Activated CD4-positive, alpha-beta T cell treated with anti-CD3 and anti-CD28 coated beads, Interleukin-10, Interleukin-2, amounts not matched to agents 100 ng/mL and 50 ng/mL, durations not matched to agents 16 hours and 8 hours (primary cell): ENCODE measurements at regions not wholly inside any gene's neighbourhood (a gene's known extent, or its start where the extent isn't known, plus 50 kb on each side); places are given as distances from the start of the nearest gene placed in this dataset.
"Not testable (repeated sequence)": the region's sequence is repeated elsewhere in the genome, so short reads cannot be mapped to it uniquely, and the experiment has no call there.

Source experiments
- DNase-seq: peaks from one replicate; pipeline ENCODE4 v3.0.0-alpha.2; 2020

DNA sequence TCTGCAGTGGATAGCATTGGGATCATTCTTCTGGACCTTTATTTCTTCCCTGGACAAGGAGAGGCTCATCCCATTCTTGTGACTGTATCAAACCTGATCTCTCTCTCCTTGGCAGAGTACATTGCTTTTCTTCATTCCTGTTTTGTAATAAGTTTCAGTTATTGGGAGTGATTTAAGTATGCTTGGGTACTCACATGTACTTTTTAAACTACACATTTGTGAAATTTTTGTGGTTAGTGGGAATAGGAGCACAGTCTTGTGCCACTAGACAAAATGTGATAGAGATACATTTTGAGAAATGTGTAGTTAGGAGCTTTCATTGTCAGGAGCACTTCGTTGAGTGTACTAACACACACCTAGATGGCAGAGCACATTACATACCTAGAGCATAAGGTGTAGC is 262.6 kb downstream of the C3orf38 start:
- DNase-seq: no peak

DNA sequence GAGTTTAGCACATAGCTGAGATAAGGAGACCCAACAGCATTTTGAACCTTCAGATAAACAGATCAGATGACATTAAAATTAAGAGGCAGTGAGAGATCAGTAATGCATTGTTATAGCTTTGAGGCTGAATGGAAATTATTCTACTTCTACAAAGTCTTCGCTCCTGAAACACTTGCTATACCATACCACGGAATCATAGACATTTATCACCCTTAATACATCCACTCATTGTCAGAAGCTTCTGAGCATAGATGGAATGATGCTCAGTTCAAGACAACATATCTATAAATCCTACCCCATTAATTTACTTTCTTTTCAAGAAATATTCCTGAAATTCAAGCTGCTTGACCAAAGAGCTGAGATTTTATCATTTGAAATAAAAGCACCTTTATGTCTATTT is 266.7 kb downstream of the C3orf38 start:
- no peak for DNase-seq

GRCh38 chr3:88418219-88418618 is 268.5 kb downstream of the C3orf38 start:
- DNase-seq: no peak

- DNase-seq: no peak
Observed at GRCh38 chr3:88433568-88433967, 283.8 kb downstream of the C3orf38 start.

DNA sequence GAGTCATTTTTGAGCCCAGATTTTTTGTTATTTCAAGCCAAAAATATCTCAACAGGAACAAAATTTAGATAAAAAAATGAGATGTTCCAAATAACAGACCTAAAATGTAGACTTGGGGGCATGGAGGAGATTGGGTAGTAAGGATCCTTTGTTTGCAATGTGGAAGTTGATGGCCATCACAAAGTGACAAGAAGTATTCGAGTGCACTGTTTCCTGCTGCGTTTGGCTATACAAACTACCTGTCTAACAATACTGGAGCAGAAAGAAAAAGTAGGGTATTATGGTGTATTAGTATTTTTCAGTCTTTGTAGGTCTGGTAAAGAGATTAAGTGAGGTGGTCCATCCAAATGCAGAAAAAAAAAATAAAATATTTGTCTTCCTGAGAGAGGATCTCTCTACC is 284.2 kb downstream of the C3orf38 start:
- DNase-seq: no peak

- no peak for DNase-seq
Observed at GRCh38 chr3:88440701-88441100, 290.9 kb downstream of the C3orf38 start.

GRCh38 chr3:88443066-88443465 is 293.3 kb downstream of the C3orf38 start:
- DNase-seq: no peak

GRCh38 chr3:88444251-88444650 is 294.5 kb downstream of the C3orf38 start:
- no peak for DNase-seq

DNA sequence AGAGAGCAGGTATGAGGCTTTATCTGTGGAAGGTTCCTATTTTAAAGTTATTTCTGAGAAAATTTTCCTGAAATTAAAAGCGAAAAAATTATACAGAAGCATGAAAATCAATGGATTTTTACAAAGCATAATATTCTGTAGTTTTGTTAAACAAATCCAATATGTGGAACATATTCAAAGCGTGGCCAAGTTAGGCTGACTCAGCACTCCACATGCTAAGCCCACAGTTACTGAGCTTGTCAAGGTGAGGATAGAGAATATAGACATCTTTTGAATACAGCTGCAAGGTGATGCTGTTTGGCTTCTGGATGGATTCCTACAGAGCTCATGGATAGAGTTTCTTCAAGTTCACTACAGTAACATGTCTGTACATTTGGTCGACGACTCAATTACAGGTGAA is 302.5 kb downstream of the C3orf38 start:
- no peak for DNase-seq

DNA sequence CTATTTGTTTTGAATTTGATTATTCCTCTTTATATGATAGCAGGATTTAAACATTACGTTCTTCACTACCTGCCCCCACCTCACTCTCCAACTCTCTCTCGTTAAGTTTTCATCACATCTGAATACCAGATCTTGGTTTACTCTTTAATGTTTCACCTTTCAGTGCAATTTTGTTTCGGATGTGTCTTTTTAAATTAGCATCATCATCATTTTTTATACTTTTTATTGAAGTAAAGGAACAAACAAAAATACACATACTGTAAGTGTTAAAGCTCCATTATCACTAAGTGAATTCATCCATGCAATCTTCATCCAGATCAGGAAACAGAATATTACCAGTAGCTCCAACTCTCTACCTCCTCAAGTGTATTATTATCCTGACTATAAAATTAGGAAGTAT is 310.6 kb downstream of the C3orf38 start:
- DNase-seq: no peak

GRCh38 chr3:88462230-88462629 is 312.5 kb downstream of the C3orf38 start:
- no peak for DNase-seq

- no peak for DNase-seq
Observed at GRCh38 chr3:88467191-88467590, 317.4 kb downstream of the C3orf38 start.

DNA sequence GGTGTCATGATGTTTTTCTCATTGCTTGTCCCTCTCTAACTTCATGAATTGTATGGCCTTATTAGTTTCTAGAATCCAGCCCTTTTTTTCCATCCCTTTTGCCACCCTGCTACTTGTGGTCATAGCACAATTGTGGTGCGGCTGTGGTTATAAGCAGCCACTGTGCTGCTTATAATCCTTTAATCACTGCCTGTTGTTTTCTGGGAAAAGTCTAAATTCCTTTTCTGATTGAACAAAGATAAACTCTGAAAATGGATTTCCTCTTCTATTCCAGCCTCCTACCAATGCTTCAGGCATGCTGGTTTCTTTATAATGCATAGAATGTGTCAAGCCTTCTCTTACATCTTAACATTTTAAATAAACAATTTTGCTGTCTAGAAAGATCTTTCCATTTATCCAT is 319.5 kb downstream of the C3orf38 start:
- no peak for DNase-seq

DNA sequence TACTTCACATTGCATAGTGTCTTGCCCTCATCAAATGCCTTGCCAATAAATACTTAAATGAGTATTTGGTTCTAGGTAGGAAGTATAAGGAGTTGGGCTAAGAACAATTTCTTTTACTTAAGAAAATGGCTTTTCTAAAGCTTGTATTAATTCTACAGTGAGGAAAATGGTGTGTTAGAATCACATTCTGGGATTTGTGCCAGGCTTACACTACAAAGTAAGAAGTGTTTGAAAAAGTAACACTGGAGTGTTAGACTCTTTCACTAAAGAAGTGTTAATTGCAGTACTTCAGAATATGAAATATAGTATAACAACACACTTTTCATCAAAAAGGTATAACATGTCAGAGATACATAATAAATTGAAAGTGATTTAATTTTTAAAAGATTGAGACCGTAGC is 328.7 kb downstream of the C3orf38 start:
- no peak for DNase-seq

DNA sequence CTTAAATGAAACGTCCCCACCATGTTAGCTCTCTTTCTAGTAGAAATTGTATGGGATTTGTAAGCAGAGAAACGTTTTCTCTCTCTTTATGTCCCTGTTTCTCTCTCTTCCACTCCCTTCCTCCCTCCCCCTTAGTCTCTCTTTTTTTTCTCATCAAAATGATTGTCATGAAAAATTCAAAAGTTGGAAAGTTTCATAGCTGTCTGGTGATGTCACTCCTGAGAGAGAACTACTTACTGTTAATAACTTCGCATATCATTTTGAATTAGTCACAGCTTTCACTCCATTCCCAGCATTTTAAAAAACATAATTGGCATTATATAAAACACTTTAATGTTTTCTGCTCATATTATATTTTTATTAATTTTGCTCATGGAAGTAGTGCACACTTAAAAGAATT is 331.1 kb downstream of the C3orf38 start:
- DNase-seq: no peak

DNA sequence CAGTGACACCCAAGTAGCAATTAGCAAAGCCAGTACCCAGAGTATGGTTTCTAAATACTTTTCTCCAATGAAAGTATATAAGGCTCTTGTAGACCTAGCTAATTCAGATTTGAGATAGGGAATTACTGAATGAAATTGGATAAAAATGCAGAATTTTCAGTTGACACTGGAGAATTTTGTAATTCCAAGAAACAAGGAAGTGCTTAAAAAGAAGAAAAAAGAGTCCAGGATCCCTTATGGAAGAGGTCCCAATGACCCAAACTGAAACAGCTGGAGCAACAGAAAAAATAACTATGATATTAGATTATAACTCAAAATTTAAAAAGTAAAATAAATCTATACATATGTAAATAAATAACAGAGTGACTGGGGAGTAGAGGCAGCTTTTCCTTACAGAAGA is 335.2 kb downstream of the C3orf38 start:
- DNase-seq: no peak

DNA sequence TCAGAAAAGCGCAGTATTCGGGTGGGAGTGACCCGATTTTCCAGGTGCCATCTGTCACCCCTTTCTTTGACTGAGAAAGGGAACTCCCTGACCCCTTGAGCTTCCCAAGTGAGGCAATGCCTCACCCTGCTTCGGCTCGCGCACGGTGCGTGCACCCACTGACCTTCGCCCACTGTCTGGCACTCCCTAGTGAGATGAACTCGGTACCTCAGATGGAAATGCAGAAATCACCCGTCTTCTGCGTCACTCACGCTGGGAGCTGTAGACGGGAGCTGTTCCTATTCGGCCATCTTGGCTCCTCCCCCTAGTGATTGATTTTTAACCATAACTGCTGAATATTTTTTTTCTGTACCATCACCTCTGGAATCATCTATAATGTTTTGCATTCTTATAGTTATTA is 359.1 kb downstream of the C3orf38 start:
- not testable (repeated sequence) for DNase-seq

DNA sequence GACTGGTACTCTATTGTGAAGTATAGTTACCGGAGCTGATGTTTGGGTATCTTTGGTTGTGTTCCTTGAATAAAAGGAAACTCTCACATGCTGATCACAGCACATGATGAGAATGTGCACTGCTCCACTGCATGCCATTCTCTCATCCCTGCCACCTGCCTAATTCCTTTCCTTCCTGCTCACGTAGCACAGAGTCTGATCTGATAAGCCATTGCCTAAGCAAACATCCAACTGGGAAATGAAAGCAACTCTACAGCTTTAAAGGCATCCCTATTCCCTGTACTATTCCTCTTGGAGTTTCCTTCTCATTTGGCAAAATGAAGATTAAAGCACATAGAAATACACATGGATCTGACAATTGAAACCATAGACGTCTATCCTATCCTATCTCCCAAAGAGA is 359.8 kb downstream of the C3orf38 start:
- no peak for DNase-seq

DNA sequence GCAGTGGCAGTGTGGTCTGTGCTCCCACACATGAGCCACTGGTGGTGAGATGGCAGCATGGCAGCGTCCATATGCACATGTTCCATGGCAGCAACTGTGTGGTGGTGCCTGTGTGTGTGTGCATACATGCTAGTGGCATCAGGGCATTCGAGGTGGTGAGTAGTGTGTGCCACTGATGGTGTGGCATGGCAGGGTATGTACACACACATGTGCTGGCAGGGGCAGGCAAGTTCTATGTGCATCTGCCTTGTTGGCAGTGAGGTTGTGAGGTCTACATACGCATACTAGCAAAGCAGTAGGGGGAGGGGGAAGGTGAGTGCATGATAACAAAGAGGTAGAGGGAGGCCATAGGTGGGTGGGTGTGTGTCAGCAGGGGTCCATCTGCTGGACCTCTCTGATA is 378.7 kb downstream of the C3orf38 start:
- DNase-seq: no peak

- DNase-seq: no peak
Observed at GRCh38 chr3:88534534-88534933, 384.8 kb downstream of the C3orf38 start.

GRCh38 chr3:88535563-88535962 is 385.8 kb downstream of the C3orf38 start:
- DNase-seq: no peak

GRCh38 chr3:88542916-88543315 is 393.2 kb downstream of the C3orf38 start:
- DNase-seq: no peak

- no peak for DNase-seq
Observed at GRCh38 chr3:88572450-88572849, 422.7 kb downstream of the C3orf38 start.

DNA sequence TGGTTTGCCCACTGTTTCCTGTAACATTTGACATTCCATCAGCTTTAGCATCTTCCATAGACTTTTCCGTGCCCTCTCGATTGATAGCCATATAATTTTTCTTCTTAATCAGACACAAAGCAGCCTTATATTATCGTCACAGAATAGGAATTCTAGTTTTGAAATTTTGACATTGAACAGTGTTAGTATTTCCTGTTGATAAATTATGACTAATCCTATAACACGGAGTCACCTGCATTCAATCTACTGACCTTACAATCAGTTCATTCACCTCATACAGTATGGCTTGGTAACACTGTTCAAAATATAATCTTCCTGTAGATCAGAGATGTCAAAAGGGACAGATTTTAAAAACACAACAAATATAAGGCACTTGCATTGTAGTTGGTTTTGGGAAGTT is 423.7 kb downstream of the C3orf38 start:
- no peak for DNase-seq

DNA sequence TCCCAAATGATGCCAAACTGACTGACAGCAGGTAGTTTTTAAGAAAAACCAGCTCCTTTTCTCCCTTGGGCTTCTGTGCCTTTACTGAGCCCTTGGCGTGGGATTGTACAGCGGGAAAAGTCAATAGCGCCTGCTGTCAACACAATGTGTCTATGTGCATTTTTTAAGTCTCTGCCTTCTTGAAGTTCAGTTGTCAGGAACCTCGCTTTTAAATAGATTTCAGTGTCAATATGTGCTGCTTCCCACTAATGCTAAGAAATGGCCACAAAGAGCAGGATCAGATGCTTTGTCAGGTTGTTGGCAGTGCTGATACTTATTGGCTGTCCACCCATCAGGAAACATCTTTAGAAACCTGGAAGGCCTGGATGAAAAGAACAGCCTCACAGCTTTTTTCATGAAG is 424.4 kb downstream of the C3orf38 start:
- no peak for DNase-seq

DNA sequence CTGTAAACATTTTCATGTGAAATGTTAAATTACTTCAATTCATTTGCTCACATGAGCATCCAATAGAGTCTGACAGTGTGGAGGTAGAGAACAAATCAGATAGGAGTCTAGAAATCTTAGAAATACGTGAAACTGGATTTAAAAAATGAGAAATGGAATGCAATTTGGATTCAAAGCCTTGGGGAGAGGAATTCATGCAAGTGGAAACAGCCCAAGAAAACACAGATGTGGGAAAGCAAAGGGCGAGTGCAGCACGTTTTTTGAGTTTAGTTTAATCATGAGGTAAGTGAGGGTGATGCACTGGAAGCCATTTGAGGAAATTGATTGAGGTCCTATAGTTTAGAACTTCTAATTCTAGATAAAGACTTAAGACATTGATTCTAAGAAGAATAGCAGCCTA is 434.7 kb downstream of the C3orf38 start:
- DNase-seq: no peak
